BLaER1 (cell line): ENCODE measurements at regions not wholly inside any gene's neighbourhood (a gene's known extent, or its start where the extent isn't known, plus 50 kb on each side); places are given as distances from the start of the nearest gene placed in this dataset.

Experiments
- H3K27ac ChIP-seq: shearing (Covaris generic); formaldehyde crosslinking; 2 replicates; pipeline ENCODE4 v1.8.1; 2022
- H3K27me3 ChIP-seq: shearing (Covaris generic); formaldehyde crosslinking; 2 replicates; pipeline ENCODE4 v1.8.1; 2022
- H3K36me3 ChIP-seq: shearing (Covaris generic); formaldehyde crosslinking; 2 replicates; pipeline ENCODE4 v1.8.1; 2022
- H3K4me1 ChIP-seq: shearing (Covaris generic); formaldehyde crosslinking; 2 replicates; pipeline ENCODE4 v1.8.1; 2022
- H3K4me2 ChIP-seq: shearing (Covaris generic); formaldehyde crosslinking; 2 replicates; pipeline ENCODE4 v1.8.1; 2022
- H3K4me3 ChIP-seq: shearing (Covaris generic); formaldehyde crosslinking; 2 replicates; pipeline ENCODE4 v1.8.1; 2022
- H3K9ac ChIP-seq: shearing (Covaris generic); formaldehyde crosslinking; 2 replicates; pipeline ENCODE4 v1.8.1; 2022
- H3K9me3 ChIP-seq: shearing (Covaris generic); formaldehyde crosslinking; 2 replicates; pipeline ENCODE4 v1.8.1; 2022
- H4K20me1 ChIP-seq: shearing (Covaris generic); formaldehyde crosslinking; 2 replicates; pipeline ENCODE4 v1.8.1; 2022
- Cebpa-rat ChIP-seq: shearing (Covaris generic); IDR thresholded peaks from 2 replicates; pipeline ENCODE4 v1.8.1; 2022

DNA sequence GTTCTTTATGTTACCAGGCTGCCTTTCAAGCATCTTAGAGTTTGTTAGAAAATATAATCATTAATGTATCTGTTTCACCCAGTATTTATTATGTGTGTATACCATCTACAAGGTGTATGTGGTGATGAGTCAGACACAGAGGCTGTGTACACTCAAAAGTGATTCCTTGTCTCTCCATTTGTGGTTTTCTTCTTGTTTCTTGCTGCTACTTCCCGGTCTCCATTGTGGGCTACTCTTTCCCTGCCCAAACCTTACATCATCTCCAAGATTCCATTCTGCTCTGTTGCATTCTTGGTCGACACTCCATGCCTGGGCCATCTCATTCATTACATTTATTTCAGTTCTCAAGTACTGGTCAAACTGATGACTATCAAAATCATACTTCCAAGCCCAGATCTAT is 182.2 kb upstream of the STXBP5 start:
- Histone ChIP-seq H3K9ac (no peak overlapping the region), H3K4me2 (no peak overlapping the region), H3K27ac (no peak overlapping the region), H4K20me1 (no peaks in the 10 kb centered on the region), H3K4me3 (no peak overlapping the region), H3K9me3 (no peaks in the 10 kb centered on the region), H3K27me3 (no peaks in the 10 kb centered on the region), H3K4me1 (no peaks in the 10 kb centered on the region), H3K36me3 (no peaks in the 10 kb centered on the region)
- TF ChIP-seq Cebpa-rat: no peak

DNA sequence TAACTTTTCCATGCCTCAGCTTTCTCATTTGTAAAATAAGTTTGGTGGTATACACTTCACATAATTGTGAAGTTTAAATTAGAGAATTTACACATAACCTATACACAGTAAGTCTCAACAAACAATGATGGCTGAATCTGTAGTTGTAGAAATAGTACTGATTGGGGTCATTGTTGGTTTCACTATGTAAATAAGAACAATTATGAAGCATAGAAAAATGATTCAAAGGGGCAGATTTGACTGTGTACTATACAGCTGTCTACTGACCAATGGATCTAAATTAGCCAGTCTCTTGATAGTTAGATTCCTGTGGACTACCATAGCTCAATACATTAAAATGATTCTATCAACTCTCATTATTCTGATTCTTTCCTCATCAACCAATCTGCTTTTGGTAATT is 181.1 kb upstream of the STXBP5 start:
- Histone ChIP-seq H3K4me1 (no peaks in the 10 kb centered on the region), H4K20me1 (no peaks in the 10 kb centered on the region), H3K27ac (no peak overlapping the region), H3K4me3 (no peak overlapping the region), H3K36me3 (no peaks in the 10 kb centered on the region), H3K4me2 (no peak overlapping the region), H3K9me3 (no peaks in the 10 kb centered on the region), H3K27me3 (no peaks in the 10 kb centered on the region), H3K9ac (no peak overlapping the region)
- TF ChIP-seq Cebpa-rat: no peak

DNA sequence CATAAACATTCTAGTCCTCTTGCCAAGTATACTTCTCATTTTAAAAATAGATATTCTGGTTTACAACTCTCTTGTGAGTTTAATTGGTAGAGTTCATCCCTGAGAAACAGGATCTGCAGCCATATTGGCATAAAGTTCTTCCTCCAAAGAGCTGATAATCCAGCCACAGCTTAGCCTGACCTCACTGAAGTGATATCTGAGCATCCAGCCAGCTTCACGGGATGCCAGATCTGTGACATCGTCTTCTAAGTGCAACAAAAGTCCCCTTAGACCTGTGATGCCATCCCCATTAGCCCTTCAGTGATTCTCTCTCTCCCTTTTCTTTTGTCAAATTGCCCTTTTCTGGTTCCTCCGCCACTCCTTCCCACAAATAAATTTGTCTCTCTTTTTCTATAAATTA is 180.6 kb upstream of the STXBP5 start:
- no peaks in the 10 kb centered on the region for H3K4me1 ChIP-seq
- H3K9me3 ChIP-seq: no peaks in the 10 kb centered on the region
- H3K36me3 ChIP-seq: no peaks in the 10 kb centered on the region
- H3K9ac ChIP-seq: no peak overlapping the region
- no peaks in the 10 kb centered on the region for H4K20me1 ChIP-seq
- H3K27me3 ChIP-seq: no peaks in the 10 kb centered on the region
- H3K27ac ChIP-seq: no peak overlapping the region
- H3K4me3 ChIP-seq: no peak overlapping the region
- H3K4me2 ChIP-seq: no peak overlapping the region
- no peak for TF ChIP-seq Cebpa-rat

DNA sequence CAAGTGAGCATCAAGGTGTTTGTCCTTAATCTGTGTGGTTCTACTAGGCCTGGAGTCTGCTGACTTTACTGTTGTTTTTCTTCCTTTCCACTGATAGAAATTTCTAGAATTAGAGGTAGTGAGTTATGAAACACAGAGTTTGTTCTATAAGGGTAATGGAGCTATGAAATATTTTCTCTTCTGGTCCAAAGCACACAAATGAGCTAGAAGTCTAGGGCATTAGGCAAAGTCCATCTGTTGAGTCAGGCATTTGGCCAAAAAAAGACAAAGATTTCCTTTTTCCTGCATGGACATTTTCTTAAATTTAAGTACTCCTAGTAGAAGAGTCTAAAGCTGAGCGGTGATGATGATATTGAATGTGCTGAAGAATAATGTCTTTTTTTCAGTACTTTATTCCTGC is 174.3 kb upstream of the STXBP5 start:
- no peaks in the 10 kb centered on the region for H3K27me3 ChIP-seq
- H3K9me3 ChIP-seq: no peaks in the 10 kb centered on the region
- H3K4me3 ChIP-seq: no peak overlapping the region
- no peaks in the 10 kb centered on the region for H3K36me3 ChIP-seq
- no peak for TF ChIP-seq Cebpa-rat
- no peaks in the 10 kb centered on the region; the same call in 1 of the 2 replicates for H3K4me1 ChIP-seq
- H3K4me2 ChIP-seq: no peak overlapping the region
- H3K27ac ChIP-seq: no peak overlapping the region
- H4K20me1 ChIP-seq: no peaks in the 10 kb centered on the region
- no peak overlapping the region for H3K9ac ChIP-seq

DNA sequence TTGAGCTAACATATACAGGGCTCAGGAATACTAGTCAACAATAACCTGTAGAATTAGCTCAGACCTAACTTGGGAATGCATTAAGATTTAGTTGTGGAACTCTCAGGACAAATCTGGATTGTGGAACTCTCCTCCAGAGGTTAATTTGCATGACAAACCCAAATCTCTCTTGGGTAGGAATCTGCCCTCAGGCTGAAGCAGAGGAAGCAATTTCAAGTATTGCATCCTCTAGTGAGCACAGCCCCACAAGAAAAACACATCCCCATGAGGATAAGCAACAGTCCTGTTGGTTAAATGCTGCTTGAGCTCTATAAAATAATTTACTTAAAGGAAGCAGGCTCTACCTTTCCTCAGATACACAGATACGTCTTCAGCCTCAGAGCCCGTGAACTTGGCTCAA is 170.9 kb upstream of the STXBP5 start:
- H3K4me1 ChIP-seq: no peaks in the 10 kb centered on the region; the same call in 1 of the 2 replicates
- H3K27me3 ChIP-seq: no peaks in the 10 kb centered on the region
- no peak overlapping the region for H3K9ac ChIP-seq
- no peaks in the 10 kb centered on the region for H3K9me3 ChIP-seq
- no peak for TF ChIP-seq Cebpa-rat
- no peaks in the 10 kb centered on the region for H4K20me1 ChIP-seq
- H3K4me3 ChIP-seq: no peak overlapping the region
- H3K36me3 ChIP-seq: no peaks in the 10 kb centered on the region
- no peak overlapping the region for H3K27ac ChIP-seq
- peak overlapping the region; percentile 15 for H3K4me2 ChIP-seq

DNA sequence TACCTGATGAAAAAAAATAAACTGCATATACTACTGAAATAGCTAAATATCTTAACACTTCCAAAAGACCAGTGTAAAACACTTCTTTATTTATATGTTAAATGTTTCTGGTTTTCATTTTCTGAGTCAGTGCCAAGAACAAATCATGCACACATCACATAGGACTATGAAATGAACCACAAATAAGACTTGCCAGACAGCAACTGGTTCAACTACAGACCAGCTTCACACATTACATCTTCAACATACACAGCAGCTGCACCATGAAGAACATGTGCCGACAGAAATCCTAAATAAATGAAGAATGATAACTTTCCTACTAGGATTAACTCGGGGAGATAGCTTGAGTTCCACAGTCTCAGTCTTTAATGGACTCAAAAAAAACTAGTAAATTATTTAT is 168.3 kb upstream of the STXBP5 start:
- Histone ChIP-seq H3K36me3 (no peaks in the 10 kb centered on the region), H4K20me1 (no peaks in the 10 kb centered on the region), H3K9me3 (no peaks in the 10 kb centered on the region), H3K9ac (no peak overlapping the region), H3K27ac (no peak overlapping the region), H3K27me3 (no peaks in the 10 kb centered on the region), H3K4me1 (no peaks in the 10 kb centered on the region; the same call in 1 of the 2 replicates), H3K4me2 (no peak overlapping the region), H3K4me3 (no peak overlapping the region)
- TF ChIP-seq Cebpa-rat: no peak

DNA sequence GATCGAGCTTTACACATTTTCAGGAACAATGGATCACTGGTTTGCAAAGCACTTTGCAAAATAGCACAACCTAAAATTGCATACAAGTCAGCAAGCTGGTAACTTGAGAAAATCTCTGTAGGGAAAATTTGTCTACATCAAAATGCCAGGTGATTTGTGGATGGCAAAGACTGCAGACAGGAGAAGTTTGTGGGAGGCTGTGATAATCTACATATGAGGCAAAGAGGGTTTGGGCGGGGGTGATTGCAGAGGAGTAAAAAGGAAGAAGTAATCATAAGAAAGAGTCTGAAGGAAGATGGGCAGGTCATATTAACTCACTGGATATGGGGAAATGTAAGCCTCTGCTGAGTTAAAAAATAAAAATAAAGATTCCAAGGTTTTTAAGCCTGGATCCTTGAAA is 166.3 kb upstream of the STXBP5 start:
- Histone ChIP-seq H3K4me2 (no peak overlapping the region), H3K9me3 (no peaks in the 10 kb centered on the region), H3K4me3 (no peak overlapping the region), H3K4me1 (no peaks in the 10 kb centered on the region; the same call in 1 of the 2 replicates), H4K20me1 (no peaks in the 10 kb centered on the region), H3K27me3 (no peaks in the 10 kb centered on the region), H3K36me3 (no peaks in the 10 kb centered on the region), H3K27ac (no peak overlapping the region), H3K9ac (no peak overlapping the region)
- TF ChIP-seq Cebpa-rat: no peak

DNA sequence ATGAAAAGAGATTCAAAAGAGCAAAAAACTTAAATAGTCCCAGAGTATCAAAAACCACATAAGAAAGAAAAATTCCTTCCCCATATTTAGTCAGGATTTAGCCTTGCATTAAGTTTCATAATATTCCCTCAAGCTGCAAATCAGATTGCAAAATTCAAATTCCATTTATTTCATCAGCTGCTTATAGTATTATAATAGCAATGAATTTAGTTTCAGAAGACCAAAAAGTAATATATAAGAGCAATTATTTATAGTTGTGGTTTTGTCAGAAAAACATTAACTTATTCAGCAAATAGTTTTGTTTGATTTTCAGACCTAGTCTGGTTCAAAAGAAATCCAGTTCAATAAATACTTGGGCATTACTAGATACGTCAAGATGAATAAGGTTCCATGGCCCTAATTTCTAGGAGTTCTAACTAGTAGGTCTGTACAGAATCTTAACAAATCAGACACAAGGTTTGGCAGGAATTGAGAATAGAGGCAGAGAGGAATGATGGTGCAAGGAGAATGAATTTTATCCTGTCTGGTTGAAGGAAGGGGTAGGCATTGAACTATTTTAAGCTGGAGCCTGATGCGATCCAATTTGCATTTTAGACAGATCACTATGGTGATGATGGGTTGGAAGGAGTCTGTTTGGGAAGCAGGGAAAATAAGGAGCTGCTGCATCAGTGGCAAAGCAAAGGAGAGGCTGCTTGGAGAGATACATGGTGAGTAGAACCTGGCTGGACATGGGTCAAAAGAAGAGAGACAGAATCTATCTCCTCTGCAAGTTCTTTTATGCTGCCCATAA is 163.9 kb upstream of the STXBP5 start:
- H3K9ac ChIP-seq: no peak overlapping the region
- no peaks in the 10 kb centered on the region for H3K4me1 ChIP-seq
- no peaks in the 10 kb centered on the region for H3K36me3 ChIP-seq
- no peaks in the 10 kb centered on the region for H3K27me3 ChIP-seq
- no peak for TF ChIP-seq Cebpa-rat
- H3K4me3 ChIP-seq: no peak overlapping the region
- no peak overlapping the region for H3K4me2 ChIP-seq
- H3K9me3 ChIP-seq: peaks cover 12% of the 10 kb centered on the region; the same call in 1 of the 2 replicates
- no peaks in the 10 kb centered on the region for H4K20me1 ChIP-seq
- H3K27ac ChIP-seq: no peak overlapping the region

DNA sequence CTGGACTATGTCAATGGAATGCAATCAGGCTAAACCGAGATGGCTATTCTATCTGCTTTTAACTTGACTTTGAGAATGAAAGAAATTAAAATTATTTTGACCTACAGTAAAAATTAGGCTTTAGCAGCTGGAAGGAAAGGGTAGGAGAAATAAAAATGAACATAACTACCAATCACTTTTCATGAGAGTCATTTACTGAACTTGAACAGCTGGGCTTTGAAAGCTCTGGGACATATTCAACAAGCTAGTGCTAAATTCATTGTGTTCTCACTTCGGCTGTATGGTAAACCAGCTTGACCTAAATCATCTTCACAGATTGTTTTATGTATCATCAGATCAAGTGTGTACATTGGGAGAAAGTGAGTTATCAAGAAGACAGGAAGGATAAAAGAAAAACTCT is 161.5 kb upstream of the STXBP5 start:
- no peak for TF ChIP-seq Cebpa-rat
- H3K36me3 ChIP-seq: no peaks in the 10 kb centered on the region
- no peak overlapping the region for H3K27ac ChIP-seq

DNA sequence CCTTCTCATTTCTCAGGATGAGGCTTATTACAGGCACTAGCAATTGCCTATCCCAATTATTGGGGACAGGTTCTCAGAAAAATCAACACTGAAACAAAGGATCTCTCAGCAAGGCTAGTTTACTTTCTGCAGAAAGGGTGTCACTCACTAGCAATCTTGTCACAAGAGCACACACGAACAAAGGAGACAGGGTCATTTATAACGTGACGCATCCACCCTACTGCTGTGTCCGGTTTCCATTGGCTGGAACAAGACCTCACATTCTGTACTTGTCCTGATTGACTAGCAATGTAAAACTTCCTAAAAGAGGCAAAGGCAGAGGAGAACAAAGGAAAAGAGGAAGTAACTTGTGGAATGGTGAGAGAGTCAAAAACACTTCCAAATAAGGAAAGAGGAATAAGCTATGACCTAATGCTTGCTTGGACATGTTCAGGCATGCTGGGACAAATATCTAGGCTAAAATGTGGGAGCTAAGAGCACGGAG is 160.2 kb upstream of the STXBP5 start:
- Histone ChIP-seq H3K4me1 (no peaks in the 10 kb centered on the region), H4K20me1 (no peaks in the 10 kb centered on the region), H3K9ac (no peak overlapping the region), H3K9me3 (peaks cover 12% of the 10 kb centered on the region; the same call in 1 of the 2 replicates), H3K4me2 (no peak overlapping the region), H3K4me3 (no peak overlapping the region), H3K27me3 (no peaks in the 10 kb centered on the region), H3K27ac (no peak overlapping the region), H3K36me3 (no peaks in the 10 kb centered on the region)
- no peak for TF ChIP-seq Cebpa-rat

More for the DNA sequence above, 161.5 kb upstream of the STXBP5 start:
- no peaks in the 10 kb centered on the region for H3K4me1 ChIP-seq
- no peak overlapping the region for H3K4me2 ChIP-seq
- H3K9ac ChIP-seq: no peak overlapping the region
- H4K20me1 ChIP-seq: no peaks in the 10 kb centered on the region
- H3K27me3 ChIP-seq: no peaks in the 10 kb centered on the region
- H3K4me3 ChIP-seq: no peak overlapping the region
- H3K9me3 ChIP-seq: peaks cover 12% of the 10 kb centered on the region; the same call in 1 of the 2 replicates
